IMR-90 (cell line): ENCODE measurements at regions not wholly inside any gene's neighbourhood (a gene's known extent, or its start where the extent isn't known, plus 50 kb on each side); places are given as distances from the start of the nearest gene placed in this dataset.

Experiments
- ATAC-seq: fragments of 200-7000 bp; cut with Tn5 transposase; 2 replicates; pipeline ENCODE4 v1.9.1; 2020; ENCODE audit warnings: low read depth, mild to moderate bottlenecking, moderate library complexity
- BruUV-seq: library from RNA; stranded (reverse); fragments of 400-500 nt; replicated peaks from 2 replicates; lab custom pipeline; 2021; lab: Mats Ljungman, UMichigan
- CTCF ChIA-PET: fragments of 300-600 bp; formaldehyde crosslinking; extraction: SDS; loops from one replicate; lab custom pipeline; 2021; ENCODE audit warnings: antibody characterized with exemption; lab: Yijun Ruan, JAX
- POLR2A ChIA-PET: fragments of 300-600 bp; sonication (Branson Sonifier 250); formaldehyde crosslinking; loops from one replicate; lab custom pipeline; 2022; ENCODE audit warnings: antibody characterized with exemption; ENCODE audit not compliant: unreplicated experiment; lab: Charles Lee
- DNase-seq: peaks from one replicate; pipeline ENCODE4 v3.0.0; 2013
- H2AFZ ChIP-seq: replicated peaks from 2 replicates; pipeline ENCODE3; 2013; ENCODE audit warnings: low read length, mild to moderate bottlenecking; ENCODE audit not compliant: poor library complexity
- H2AK5ac ChIP-seq: 2 replicates; pipeline ENCODE4 v1.6.1; 2013; ENCODE audit warnings: low read depth, low read length, inconsistent platforms
- H2AK9ac ChIP-seq: replicated peaks from 2 replicates; pipeline ENCODE3; 2013; ENCODE audit warnings: mild to moderate bottlenecking, low read depth, low read length, moderate library complexity; ENCODE audit not compliant: poor library complexity
- H2BK120ac ChIP-seq: 2 replicates; pipeline ENCODE4 v1.6.1; 2013; ENCODE audit warnings: low read depth, low read length, inconsistent platforms
- H2BK15ac ChIP-seq: 3 replicates; pipeline ENCODE4 v1.6.1; 2013; ENCODE audit warnings: low read depth, low read length, inconsistent platforms
- H2BK20ac ChIP-seq: 2 replicates; pipeline ENCODE4 v1.6.1; 2013; ENCODE audit warnings: low read depth, mild to moderate bottlenecking, inconsistent platforms, low read length, moderate library complexity
- H2BK5ac ChIP-seq: 2 replicates; pipeline ENCODE4 v1.6.1; 2013; ENCODE audit warnings: mild to moderate bottlenecking, low read depth, low read length, inconsistent platforms; ENCODE audit not compliant: poor library complexity, severe bottlenecking
- H3K14ac ChIP-seq: replicated peaks from 2 replicates; pipeline ENCODE4 v1.6.1; 2013; ENCODE audit warnings: low read depth, low read length, inconsistent platforms
- H3K18ac ChIP-seq: 2 replicates; pipeline ENCODE4 v1.6.1; 2013; ENCODE audit warnings: low read depth, low read length, control low read depth
- H3K23ac ChIP-seq: 2 replicates; pipeline ENCODE4 v1.6.1; 2013; ENCODE audit warnings: low read depth, low read length, inconsistent platforms
- H3K27ac ChIP-seq: 2 replicates; pipeline ENCODE4 v1.5.1; 2013; ENCODE audit warnings: mild to moderate bottlenecking, control low read depth, low read length; ENCODE audit not compliant: insufficient read depth
- H3K27me3 ChIP-seq: 2 replicates; pipeline ENCODE4 v1.6.1; 2013; ENCODE audit warnings: low read length; ENCODE audit not compliant: control insufficient read depth, insufficient read depth
- H3K36me3 ChIP-seq: 2 replicates; pipeline ENCODE4 v1.6.1; 2013; ENCODE audit warnings: low read length, mixed read lengths; ENCODE audit not compliant: control insufficient read depth, insufficient read depth
- H3K4ac ChIP-seq: 2 replicates; pipeline ENCODE4 v1.6.1; 2013; ENCODE audit warnings: low read depth, low read length, inconsistent platforms
- H3K4me1 ChIP-seq: 2 replicates; pipeline ENCODE4 v1.6.1; 2013; ENCODE audit warnings: low read length, mixed read lengths; ENCODE audit not compliant: control insufficient read depth, insufficient read depth
- H3K4me2 ChIP-seq: 2 replicates; pipeline ENCODE4 v1.6.1; 2013; ENCODE audit warnings: low read depth, mild to moderate bottlenecking, control low read depth, low read length, moderate library complexity
- H3K4me3 ChIP-seq: 2 replicates; pipeline ENCODE4 v1.5.1; 2013; ENCODE audit warnings: low read depth, mild to moderate bottlenecking, control low read depth, low read length, moderate library complexity; ENCODE audit not compliant: insufficient read depth
- H3K56ac ChIP-seq: 2 replicates; pipeline ENCODE4 v1.6.1; 2013; ENCODE audit warnings: low read length, inconsistent platforms; ENCODE audit not compliant: insufficient read depth; ENCODE audit errors: extremely low read depth
- H3K79me1 ChIP-seq, 2 experiments: 2 replicates each; pipeline ENCODE4 v1.6.1; 2013; ENCODE audit warnings: low read length in 2 of 2, inconsistent platforms in 1 of 2, low read depth in 1 of 2
- H3K9ac ChIP-seq: 2 replicates; pipeline ENCODE4 v1.6.1; 2013; ENCODE audit warnings: low read depth, low read length, control low read depth
- H3K9me1 ChIP-seq: 2 replicates; pipeline ENCODE4 v1.6.1; 2013; ENCODE audit warnings: low read length, inconsistent platforms; ENCODE audit not compliant: insufficient read depth
- H3K9me3 ChIP-seq: 2 replicates; pipeline ENCODE4 v1.6.1; 2013; ENCODE audit warnings: low read length; ENCODE audit not compliant: control insufficient read depth, insufficient read depth
- H4K20me1 ChIP-seq: 2 replicates; pipeline ENCODE4 v1.6.1; 2013; ENCODE audit warnings: low read length, inconsistent platforms; ENCODE audit not compliant: insufficient read depth
- H4K5ac ChIP-seq: 2 replicates; pipeline ENCODE4 v1.6.1; 2013; ENCODE audit warnings: mild to moderate bottlenecking, low read depth, low read length, control low read depth
- H4K8ac ChIP-seq, 2 experiments: 2 replicates each; pipeline ENCODE4 v1.6.1; 2013; ENCODE audit warnings: low read depth in 2 of 2, low read length in 2 of 2, control low read depth in 1 of 2, inconsistent platforms in 1 of 2
- H4K91ac ChIP-seq: 2 replicates; pipeline ENCODE4 v1.6.1; 2013; ENCODE audit warnings: low read depth, low read length, inconsistent platforms; ENCODE audit not compliant: insufficient read depth
- BHLHE40 ChIP-seq: fragments of 150-350 bp; IDR thresholded peaks from 2 replicates; pipeline ENCODE4 v1.6.1; 2016; ENCODE audit warnings: mild to moderate bottlenecking, low read depth, low read length
- CEBPB ChIP-seq: IDR thresholded peaks from 2 replicates; pipeline ENCODE4 v1.6.1; 2012; ENCODE audit warnings: low read depth, low read length, improper control_type of control experiment
- CHD1 ChIP-seq: IDR thresholded peaks from 2 replicates; pipeline ENCODE4 v1.6.1; 2012; ENCODE audit warnings: low read depth, low read length, improper control_type of control experiment
- CTCF ChIP-seq: conservative IDR thresholded peaks from 2 replicates; pipeline ENCODE4 v1.5.1; 2012; ENCODE audit warnings: mild to moderate bottlenecking, low read depth, low read length, improper control_type of control experiment
- FOS ChIP-seq: fragments of 150-350 bp; IDR thresholded peaks from 2 replicates; pipeline ENCODE4 v1.6.1; 2016; ENCODE audit warnings: low read depth, low read length
- MAFK ChIP-seq: IDR thresholded peaks from 2 replicates; pipeline ENCODE4 v1.6.1; 2012; ENCODE audit warnings: low read depth, low read length, improper control_type of control experiment
- MAZ ChIP-seq: IDR thresholded peaks from 2 replicates; pipeline ENCODE4 v1.6.1; 2012; ENCODE audit warnings: low read depth, mild to moderate bottlenecking, low read length, improper control_type of control experiment, moderate library complexity, borderline replicate concordance
- MXI1 ChIP-seq: IDR thresholded peaks from 2 replicates; pipeline ENCODE4 v1.6.1; 2012; ENCODE audit warnings: low read depth, mild to moderate bottlenecking, low read length, moderate library complexity, borderline replicate concordance
- NFE2L2 ChIP-seq: fragments of 150-350 bp; IDR thresholded peaks from 2 replicates; pipeline ENCODE4 v1.6.1; 2016; ENCODE audit warnings: low read depth, mild to moderate bottlenecking, low read length
- POLR2A ChIP-seq: IDR thresholded peaks from 2 replicates; pipeline ENCODE4 v1.6.1; 2012; ENCODE audit warnings: mild to moderate bottlenecking, low read depth, low read length
- RAD21 ChIP-seq: IDR thresholded peaks from 2 replicates; pipeline ENCODE4 v1.6.1; 2012; ENCODE audit warnings: low read length, improper control_type of control experiment
- RCOR1 ChIP-seq: IDR thresholded peaks from 2 replicates; pipeline ENCODE4 v1.6.1; 2012; ENCODE audit warnings: mild to moderate bottlenecking, low read length, improper control_type of control experiment; ENCODE audit not compliant: insufficient replicate concordance
- SMC3 ChIP-seq: fragments of 150-350 bp; IDR thresholded peaks from 2 replicates; pipeline ENCODE4 v1.6.1; 2016; ENCODE audit warnings: low read depth, mild to moderate bottlenecking, antibody characterized with exemption, low read length, moderate library complexity
- USF2 ChIP-seq: fragments of 150-350 bp; IDR thresholded peaks from 2 replicates; pipeline ENCODE4 v1.6.1; 2017; ENCODE audit warnings: mild to moderate bottlenecking, antibody characterized with exemption, low read length, low read depth
- dilution Hi-C: fragments of 300-500 bp; cut with HindIII; formaldehyde crosslinking; loops from one replicate; pipeline ENCODE4 v1.14.3; 2018; ENCODE audit warnings: low sequenced_read_pairs; ENCODE audit not compliant: unreplicated experiment
- in situ Hi-C: fragments of 300-500 bp; cut with MboI; formaldehyde crosslinking; loops from 3 replicates; pipeline ENCODE4 v1.14.3; 2019; ENCODE audit warnings: low sequenced_read_pairs, inconsistent platforms, mixed read lengths
- intact Hi-C: fragments of 100-400 bp; cut with micrococcal nuclease; formaldehyde crosslinking; loops from 2 replicates; pipeline ENCODE4 v1.10.0; 2022

- Histone ChIP-seq H2BK20ac (no peak overlapping the region), H4K91ac (no peak overlapping the region), H3K4me2 (no peak overlapping the region), H3K79me1 (no peaks in the 10 kb centered on the region), H4K20me1 (no peaks in the 10 kb centered on the region), H3K14ac (no peak overlapping the region), H3K56ac (no peak overlapping the region), H2BK5ac (no peak overlapping the region), H4K8ac (no peak overlapping the region), H3K4me3 (no peak overlapping the region), H3K36me3 (no peaks in the 10 kb centered on the region), H2AK9ac (no peak overlapping the region), H3K9me3 (no peaks in the 10 kb centered on the region), H3K4ac (no peak overlapping the region), H3K9ac (no peak overlapping the region), H2BK120ac (no peak overlapping the region), H2AK5ac (no peak overlapping the region), H3K9me1 (no peaks in the 10 kb centered on the region), H3K18ac (no peak overlapping the region), H3K23ac (no peak overlapping the region), H2BK15ac (no peak overlapping the region), H3K4me1 (no peaks in the 10 kb centered on the region), H4K5ac (no peak overlapping the region), H3K27me3 (no peaks in the 10 kb centered on the region), H3K27ac (no peak overlapping the region), H2AFZ (no peak overlapping the region)
- ChIA-PET POLR2A (no interaction called here), CTCF (no interaction called here)
- ATAC-seq (no peak), DNase-seq (no peak)
- dilution Hi-C loops (no loop called here), intact Hi-C loops (loop anchor here (5.0 kb wide), 1 partner anchor 55 kb away; no protein-coding TSS in a partner anchor), in situ Hi-C loops (no loop called here)
- BruUV-seq = no TSS peak
- TF ChIP-seq MAFK (no peak), MXI1 (no peak), CHD1 (no peak), USF2 (no peak), POLR2A (no peak), RCOR1 (no peak), NFE2L2 (no peak), FOS (no peak), CEBPB (no peak), MAZ (no peak), BHLHE40 (no peak), CTCF (no peak), RAD21 (no peak), SMC3 (no peak)
Measured at GRCh38 chr5:91607675-91608074, 224.6 kb upstream of the ARRDC3 start.
